Osteocyte (in vitro differentiated cells): ENCODE measurements at regions not wholly inside any gene's neighbourhood (a gene's known extent, or its start where the extent isn't known, plus 50 kb on each side); places are given as distances from the start of the nearest gene placed in this dataset.

ENCODE experiments used
- DNase-seq: peaks from one replicate; pipeline ENCODE4 v3.0.0; 2021; ENCODE audit warnings: mixed read lengths; ENCODE audit not compliant: unreplicated experiment; ENCODE audit errors: extremely low spot score
- H3K27ac Mint-ChIP-seq: one replicate; pipeline ENCODE4 v1.8.0; 2021; ENCODE audit warnings: mild to moderate bottlenecking, mixed read lengths; ENCODE audit not compliant: unreplicated experiment
- H3K27me3 Mint-ChIP-seq: one replicate; pipeline ENCODE4 v1.8.0; 2021; ENCODE audit warnings: mixed read lengths; ENCODE audit not compliant: unreplicated experiment
- H3K36me3 Mint-ChIP-seq: one replicate; pipeline ENCODE4 v1.8.0; 2021; ENCODE audit warnings: mixed read lengths; ENCODE audit not compliant: unreplicated experiment
- H3K4me1 Mint-ChIP-seq: one replicate; pipeline ENCODE4 v1.8.0; 2021; ENCODE audit warnings: mixed read lengths; ENCODE audit not compliant: unreplicated experiment
- H3K4me3 Mint-ChIP-seq: one replicate; pipeline ENCODE4 v1.8.0; 2021; ENCODE audit warnings: mild to moderate bottlenecking, moderate library complexity, mixed read lengths; ENCODE audit not compliant: unreplicated experiment
- H3K9me3 Mint-ChIP-seq: one replicate; pipeline ENCODE4 v1.8.0; 2021; ENCODE audit warnings: mixed read lengths; ENCODE audit not compliant: unreplicated experiment
- CTCF ChIP-seq: fragments of 200-600 bp; sonication (generic); IDR thresholded peaks from 2 replicates; pipeline ENCODE4 v1.5.0; 2021; ENCODE audit warnings: antibody characterized with exemption, mild to moderate bottlenecking, moderate library complexity

GRCh38 chr12:90193500-90193899 is 484.9 kb upstream of the ATP2B1 start:
- Mint-ChIP-seq H3K4me3 (no peak overlapping the region), H3K27me3 (no peaks in the 10 kb centered on the region), H3K36me3 (no peaks in the 10 kb centered on the region), H3K4me1 (no peaks in the 10 kb centered on the region), H3K27ac (no peak overlapping the region), H3K9me3 (no peaks in the 10 kb centered on the region)
- DNase-seq, result no peak
- TF ChIP-seq CTCF, result no peak

GRCh38 chr12:90188857-90189256 is 480.2 kb upstream of the ATP2B1 start:
- Mint-ChIP-seq H3K4me1 (no peaks in the 10 kb centered on the region), H3K27me3 (peaks cover 2% of the 10 kb centered on the region), H3K27ac (no peak overlapping the region), H3K36me3 (no peaks in the 10 kb centered on the region), H3K4me3 (no peak overlapping the region), H3K9me3 (peaks cover 11% of the 10 kb centered on the region)
- no peak for DNase-seq
- no peak for TF ChIP-seq CTCF

GRCh38 chr12:90183201-90183600 is 474.6 kb upstream of the ATP2B1 start:
- no peak for DNase-seq
- no peaks in the 10 kb centered on the region for H3K4me1 Mint-ChIP-seq
- peaks cover 4% of the 10 kb centered on the region for H3K36me3 Mint-ChIP-seq
- H3K27ac Mint-ChIP-seq, result no peak overlapping the region
- H3K27me3 Mint-ChIP-seq, result peaks cover 2% of the 10 kb centered on the region
- no peak overlapping the region for H3K4me3 Mint-ChIP-seq
- TF ChIP-seq CTCF, result no peak
- peaks cover 26% of the 10 kb centered on the region for H3K9me3 Mint-ChIP-seq

GRCh38 chr12:90181216-90181615 is 472.6 kb upstream of the ATP2B1 start:
- no peak for TF ChIP-seq CTCF
- H3K27me3 Mint-ChIP-seq, result peaks cover 2% of the 10 kb centered on the region
- no peaks in the 10 kb centered on the region for H3K4me1 Mint-ChIP-seq
- H3K9me3 Mint-ChIP-seq, result peaks cover 34% of the 10 kb centered on the region
- DNase-seq, result no peak
- H3K36me3 Mint-ChIP-seq, result peaks cover 4% of the 10 kb centered on the region
- no peak overlapping the region for H3K27ac Mint-ChIP-seq
- no peak overlapping the region for H3K4me3 Mint-ChIP-seq

GRCh38 chr12:90174956-90175355 is 466.3 kb upstream of the ATP2B1 start:
- TF ChIP-seq CTCF, result no peak
- no peak overlapping the region for H3K4me3 Mint-ChIP-seq

More at GRCh38 chr12:90174956-90175355, 466.3 kb upstream of the ATP2B1 start:
- Mint-ChIP-seq H3K36me3 (no peaks in the 10 kb centered on the region), H3K27ac (no peak overlapping the region), H3K4me1 (no peaks in the 10 kb centered on the region), H3K27me3 (no peaks in the 10 kb centered on the region), H3K9me3 (peaks cover 8% of the 10 kb centered on the region)
- DNase-seq, result no peak
